AG04449 (cell line): ENCODE measurements at regions not wholly inside any gene's neighbourhood (a gene's known extent, or its start where the extent isn't known, plus 50 kb on each side); places are given as distances from the start of the nearest gene placed in this dataset.
"Not testable (repeated sequence)": the region's sequence is repeated elsewhere in the genome, so short reads cannot be mapped to it uniquely, and the experiment has no call there.

Experiments used
- CTCF ChIA-PET: fragments of 350-600 bp; formaldehyde crosslinking; extraction: SDS; loops from one replicate; lab custom pipeline; 2021; ENCODE audit warnings: antibody characterized with exemption; lab: Yijun Ruan, JAX
- POLR2A ChIA-PET: fragments of 400-600, 350-600 bp; formaldehyde crosslinking; extraction: SDS; loops from one replicate; lab custom pipeline; 2020; ENCODE audit warnings: antibody characterized with exemption, inconsistent platforms; lab: Yijun Ruan, JAX
- DNase-seq: peaks from one replicate; pipeline ENCODE4 v3.0.0-alpha.2; 2010; ENCODE audit warnings: low read depth, low spot score
- H3K4me3 ChIP-seq: 2 replicates; pipeline ENCODE4 v1.5.1; 2011; ENCODE audit warnings: low read depth, mild to moderate bottlenecking, control low read depth, low read length
- CTCF ChIP-seq: IDR thresholded peaks from one replicate; pipeline ENCODE4 v1.5.1; 2011; ENCODE audit warnings: mild to moderate bottlenecking, moderate library complexity, low read length, control low read depth, inconsistent platforms; ENCODE audit not compliant: insufficient read depth; ENCODE audit errors: missing control alignments

- no peak overlapping the region for H3K4me3 ChIP-seq
- DNase-seq, result no peak
- CTCF ChIA-PET, result no interaction called here
- POLR2A ChIA-PET, result no interaction called here
- TF ChIP-seq CTCF, result no peak
Measured at GRCh38 chr16:52316241-52316640, 230.7 kb downstream of the TOX3 start.

GRCh38 chr16:52312716-52313115, 234.2 kb downstream of the TOX3 start:
- CTCF ChIA-PET, result no interaction called here
- no peak for TF ChIP-seq CTCF
- POLR2A ChIA-PET, result no interaction called here
- no peak overlapping the region for H3K4me3 ChIP-seq
- no peak for DNase-seq

- ChIA-PET POLR2A (no interaction called here), CTCF (no interaction called here)
- no peak for TF ChIP-seq CTCF
- no peak for DNase-seq
- H3K4me3 ChIP-seq, result no peak overlapping the region
Measured at GRCh38 chr16:52309446-52310416, 237.2 kb downstream of the TOX3 start.

- CTCF ChIA-PET, result no interaction called here
- no peak for DNase-seq
Measured at GRCh38 chr16:52308051-52308450, 238.9 kb downstream of the TOX3 start.

GRCh38 chr16:52301026-52301425, 245.9 kb downstream of the TOX3 start:
- ChIA-PET CTCF (no interaction called here), POLR2A (no interaction called here)
- no peak for DNase-seq
- no peak overlapping the region for H3K4me3 ChIP-seq
- TF ChIP-seq CTCF, result no peak

More at GRCh38 chr16:52308051-52308450, 238.9 kb downstream of the TOX3 start:
- no peak for TF ChIP-seq CTCF
- POLR2A ChIA-PET, result no interaction called here
- no peak overlapping the region for H3K4me3 ChIP-seq

GRCh38 chr16:52298769-52299168, 248.2 kb downstream of the TOX3 start:
- ChIA-PET CTCF (no interaction called here), POLR2A (no interaction called here)
- DNase-seq, result no peak
- no peak overlapping the region for H3K4me3 ChIP-seq
- TF ChIP-seq CTCF, result no peak

- H3K4me3 ChIP-seq, CTCF ChIA-PET, DNase-seq, POLR2A ChIA-PET: not testable (repeated sequence)
Measured at GRCh38 chr16:52296706-52297315, 250.1 kb downstream of the TOX3 start.
